ENCODE measurements at regions not wholly inside any gene's neighbourhood (a gene's known extent, or its start where the extent isn't known, plus 50 kb on each side); places are given as distances from the start of the nearest gene placed in this dataset.
A peak's percentile ranks its signal among the peaks of the same experiment; 100 is the strongest.

DNA sequence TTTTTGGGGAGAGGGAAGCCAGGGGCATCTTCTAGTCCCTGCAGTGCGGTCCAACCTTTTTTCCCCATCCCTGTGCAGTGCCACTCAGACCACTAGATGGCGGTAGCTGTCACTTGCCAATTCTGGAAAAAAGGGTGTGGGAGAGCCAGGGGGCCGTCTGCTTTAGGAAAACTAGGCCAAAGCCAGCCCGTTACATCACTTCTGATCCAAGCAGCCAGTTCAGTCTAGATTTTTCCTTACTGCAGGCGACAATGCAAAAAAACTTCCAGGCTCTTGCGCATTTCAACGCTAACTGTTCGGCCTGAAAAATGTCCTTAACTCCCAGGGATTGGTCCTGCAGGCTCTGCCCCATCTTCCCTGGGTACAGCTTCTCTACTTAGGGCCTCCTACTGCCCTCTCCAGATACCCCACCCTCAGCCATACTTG is 69.2 kb upstream of the CES5A start:
- 41 to 46% methylated on average over 8 of the region's 8 CpGs for WGBS, 2 donors
- H3K27ac ChIP-seq: peak overlapping the region in 1 of 2 donors; percentile 12
- intact Hi-C loops (cut with DNase I; ENCODE audit: low total_unique reads): loop anchor here (5.0 kb wide), 1 partner anchor 373 kb away; no protein-coding TSS in a partner anchor

DNA sequence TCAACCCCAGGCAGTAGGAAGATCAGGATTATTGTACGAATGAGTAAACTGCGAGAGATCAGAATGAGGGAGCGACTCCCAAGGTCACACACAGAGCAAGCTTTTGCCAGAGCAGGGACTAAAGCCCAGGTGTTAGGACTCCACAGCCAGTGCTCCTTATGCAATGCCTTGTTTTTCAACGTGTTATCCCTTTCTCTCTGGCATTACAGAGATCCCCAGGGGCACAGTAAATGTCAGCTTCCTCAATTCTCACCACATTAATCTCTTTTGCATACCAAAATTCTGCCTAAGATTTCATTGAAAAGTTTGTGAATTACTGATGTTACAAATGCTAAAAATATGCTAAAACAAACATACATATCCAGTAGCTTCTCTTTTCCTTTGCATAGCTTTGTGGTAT is 68.1 kb upstream of the CES5A start:
- Histone ChIP-seq H3K36me3 (ENCODE audit: low read depth, missing control alignments) (no peaks in the 10 kb centered on the region), H3K4me3 (no peak overlapping the region), H3K4me1 (no peaks in the 10 kb centered on the region), H3K27me3 (no peaks in the 10 kb centered on the region), H3K9me3 (no peaks in the 10 kb centered on the region), H3K27ac (no peak overlapping the region)
- intact Hi-C loops (cut with DNase I; ENCODE audit: low total_unique reads): loop anchor here (5.0 kb wide), 1 partner anchor 374 kb away; no protein-coding TSS in a partner anchor
- TF ChIP-seq POLR2A (IDR thresholded peaks at IDR 0.05): no peak
- 31 to 43% methylated on average over 4 of the region's 4 CpGs for WGBS, 2 donors
- no peak for DNase-seq

More for the DNA sequence above, 69.2 kb upstream of the CES5A start:
- Histone ChIP-seq H3K27me3 (no peaks in the 10 kb centered on the region), H3K36me3 (ENCODE audit: low read depth, missing control alignments) (no peaks in the 10 kb centered on the region), H3K9me3 (no peaks in the 10 kb centered on the region), H3K4me3 (no peak overlapping the region), H3K4me1 (no peaks in the 10 kb centered on the region)
- TF ChIP-seq POLR2A (IDR thresholded peaks at IDR 0.05): no peak
- TF ChIP-seq, protein P1, sequence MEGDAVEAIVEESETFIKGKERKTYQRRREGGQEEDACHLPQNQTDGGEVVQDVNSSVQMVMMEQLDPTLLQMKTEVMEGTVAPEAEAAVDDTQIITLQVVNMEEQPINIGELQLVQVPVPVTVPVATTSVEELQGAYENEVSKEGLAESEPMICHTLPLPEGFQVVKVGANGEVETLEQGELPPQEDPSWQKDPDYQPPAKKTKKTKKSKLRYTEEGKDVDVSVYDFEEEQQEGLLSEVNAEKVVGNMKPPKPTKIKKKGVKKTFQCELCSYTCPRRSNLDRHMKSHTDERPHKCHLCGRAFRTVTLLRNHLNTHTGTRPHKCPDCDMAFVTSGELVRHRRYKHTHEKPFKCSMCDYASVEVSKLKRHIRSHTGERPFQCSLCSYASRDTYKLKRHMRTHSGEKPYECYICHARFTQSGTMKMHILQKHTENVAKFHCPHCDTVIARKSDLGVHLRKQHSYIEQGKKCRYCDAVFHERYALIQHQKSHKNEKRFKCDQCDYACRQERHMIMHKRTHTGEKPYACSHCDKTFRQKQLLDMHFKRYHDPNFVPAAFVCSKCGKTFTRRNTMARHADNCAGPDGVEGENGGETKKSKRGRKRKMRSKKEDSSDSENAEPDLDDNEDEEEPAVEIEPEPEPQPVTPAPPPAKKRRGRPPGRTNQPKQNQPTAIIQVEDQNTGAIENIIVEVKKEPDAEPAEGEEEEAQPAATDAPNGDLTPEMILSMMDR (IDR thresholded peaks at IDR 0.05): peak; percentile 87 to 95 (median 92)
- DNase-seq: peak; percentile 87

DNA sequence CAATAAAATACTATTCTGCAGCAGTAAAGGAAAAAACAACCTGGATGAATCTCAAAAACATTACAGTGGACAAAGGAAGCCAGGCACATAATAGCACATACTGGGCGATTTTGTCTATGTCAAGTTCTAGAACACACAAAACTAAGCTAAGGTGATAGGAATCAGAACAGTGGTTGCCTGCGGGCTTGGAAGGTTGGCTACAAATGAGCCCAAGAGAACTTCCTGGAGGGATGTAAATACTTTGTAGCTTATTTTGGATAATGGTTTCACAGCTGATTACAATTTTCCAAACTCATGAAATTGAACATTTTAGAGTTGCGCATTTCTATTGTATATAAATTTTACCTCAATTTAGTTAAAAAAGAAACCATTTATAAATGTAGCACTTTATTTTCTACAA is 67.6 kb upstream of the CES5A start:
- DNase-seq: no peak

DNA sequence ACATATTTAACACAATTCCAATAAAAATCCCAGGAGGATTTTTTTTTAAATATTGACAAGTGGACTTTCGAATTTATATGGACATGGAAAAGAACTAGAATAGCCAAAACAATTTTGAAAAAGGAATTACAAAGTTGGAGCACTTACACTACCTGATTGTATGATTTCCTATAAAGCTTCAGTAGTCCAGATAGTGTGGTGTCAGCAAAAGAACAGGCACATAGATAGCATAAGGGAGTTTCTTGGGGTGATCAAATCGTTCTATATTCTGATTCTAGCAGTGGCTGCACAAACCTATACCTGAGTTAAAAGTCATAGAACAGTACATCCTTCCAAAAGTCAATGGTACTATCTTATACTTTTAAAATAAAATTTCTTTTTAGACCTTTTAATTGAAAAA is 66.4 kb upstream of the CES5A start:
- no peak for TF ChIP-seq POLR2A (IDR thresholded peaks at IDR 0.05)
- TF ChIP-seq, protein P1 (IDR thresholded peaks at IDR 0.05): no peak
- H3K36me3 ChIP-seq (ENCODE audit: low read depth, missing control alignments): no peaks in the 10 kb centered on the region
- WGBS, 2 donors: 81% methylated on average over 2 of the region's 2 CpGs
- intact Hi-C loops (cut with DNase I; ENCODE audit: low total_unique reads): loop anchor here (5.0 kb wide), 1 partner anchor 376 kb away; no protein-coding TSS in a partner anchor
- no peak for DNase-seq
- no peaks in the 10 kb centered on the region for H3K27me3 ChIP-seq
- no peaks in the 10 kb centered on the region for H3K4me1 ChIP-seq
- H3K9me3 ChIP-seq: no peaks in the 10 kb centered on the region
- H3K27ac ChIP-seq: no peak overlapping the region
- H3K4me3 ChIP-seq: no peak overlapping the region

More for the DNA sequence above, 67.6 kb upstream of the CES5A start:
- H3K4me1 ChIP-seq: no peaks in the 10 kb centered on the region
- intact Hi-C loops (cut with DNase I; ENCODE audit: low total_unique reads): loop anchor here (5.0 kb wide), 1 partner anchor 374 kb away; no protein-coding TSS in a partner anchor
- no peaks in the 10 kb centered on the region for H3K27me3 ChIP-seq
- WGBS, 2 donors: 57 to 70% methylated on average over 3 of the region's 3 CpGs
- TF ChIP-seq, protein P1 (IDR thresholded peaks at IDR 0.05): no peak
- no peak for TF ChIP-seq POLR2A (IDR thresholded peaks at IDR 0.05)
- no peaks in the 10 kb centered on the region for H3K9me3 ChIP-seq
- H3K36me3 ChIP-seq (ENCODE audit: low read depth, missing control alignments): no peaks in the 10 kb centered on the region
- H3K27ac ChIP-seq: no peak overlapping the region
- no peak overlapping the region for H3K4me3 ChIP-seq

DNA sequence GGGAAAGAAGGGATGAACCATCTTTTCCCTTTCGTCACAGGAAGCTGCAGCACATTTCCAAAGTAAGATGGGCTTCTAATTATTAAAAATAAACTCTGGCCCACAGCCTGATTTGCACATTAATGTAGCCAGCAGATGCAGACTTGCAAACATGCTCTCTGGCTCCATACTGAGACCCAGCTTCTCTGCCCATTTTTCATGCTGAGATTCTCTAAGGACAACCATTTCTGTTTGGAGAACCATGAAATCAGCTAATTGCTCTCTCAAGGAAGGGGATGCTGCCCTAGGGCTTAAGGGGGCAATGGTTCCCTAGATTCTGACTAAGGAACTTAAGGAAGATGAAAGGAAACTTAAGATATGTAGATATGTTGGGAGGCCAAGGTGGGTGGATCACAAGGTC is 63.0 kb upstream of the CES5A start:
- Histone ChIP-seq H3K36me3 (ENCODE audit: low read depth, missing control alignments) (no peaks in the 10 kb centered on the region), H3K9me3 (no peaks in the 10 kb centered on the region), H3K4me3 (no peak overlapping the region), H3K27ac (no peak overlapping the region), H3K4me1 (no peaks in the 10 kb centered on the region), H3K27me3 (no peaks in the 10 kb centered on the region)
- TF ChIP-seq, protein P1 (IDR thresholded peaks at IDR 0.05): no peak
- TF ChIP-seq POLR2A (IDR thresholded peaks at IDR 0.05): no peak
- no peak for DNase-seq
- WGBS, 2 donors: 75 to 79% methylated on average over 1 of the region's 1 CpG
- intact Hi-C loops (cut with DNase I; ENCODE audit: low total_unique reads): no loop called here
